ENCODE measurements at regions not wholly inside any gene's neighbourhood (a gene's known extent, or its start where the extent isn't known, plus 50 kb on each side); places are given as distances from the start of the nearest gene placed in this dataset.

DNA sequence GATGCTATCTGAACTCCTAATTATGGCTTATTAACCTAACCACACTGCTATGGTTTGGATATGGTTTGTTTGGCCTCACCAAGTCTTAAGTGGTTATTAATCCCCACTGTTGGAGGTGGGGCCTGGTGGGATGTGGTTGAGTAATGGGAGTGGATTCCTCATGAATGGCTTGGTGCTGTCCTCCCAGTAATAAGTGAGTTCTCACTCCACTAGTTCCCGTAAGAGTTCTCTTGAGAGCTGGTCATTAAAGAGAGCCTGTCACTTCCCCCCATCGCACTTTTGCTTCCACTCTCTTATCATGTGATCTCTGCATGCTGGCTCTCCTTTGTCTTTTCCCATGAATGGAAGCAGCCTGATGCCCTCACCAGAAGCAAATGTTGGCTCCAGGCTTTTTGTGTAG lies 328.8 kb downstream of the PLA2G4A start:
- Histone ChIP-seq H3K9ac (ENCODE audit: low read length) (no peak overlapping the region), H3K9me2 (replicated peaks; ENCODE audit: insufficient read depth, low read length) (no peaks in the 10 kb centered on the region), H3K4me3 (ENCODE audit: low read length) (no peak overlapping the region), H3K27me3 (replicated peaks; ENCODE audit: insufficient read depth, low read length) (no peaks in the 10 kb centered on the region), H2AFZ (ENCODE audit: low read length) (peak overlapping the region; percentile 52), H3K4me2 (ENCODE audit: low read depth, low read length) (peak overlapping the region; percentile 26; the same call in 1 of the 2 replicates), H3K27ac (ENCODE audit: low read length) (peak overlapping the region; percentile 48; the same call in 1 of the 2 replicates), H3K9me3 (replicated peaks; ENCODE audit: insufficient read depth, low read length) (no peaks in the 10 kb centered on the region), H3F3A (ENCODE audit: insufficient read depth, low read length) (peaks cover 3% of the 10 kb centered on the region; the same call in 1 of the 2 replicates), H3K79me2 (ENCODE audit: low read length) (no peaks in the 10 kb centered on the region), H3K4me1 (ENCODE audit: low read length) (peaks cover 12% of the 10 kb centered on the region), H3K36me3 (replicated peaks; ENCODE audit: insufficient read depth, low read length) (no peaks in the 10 kb centered on the region), H4K20me1 (ENCODE audit: insufficient read depth, low read length) (no peaks in the 10 kb centered on the region)
- DNase-seq, result no peak
- TF ChIP-seq, protein P1, sequence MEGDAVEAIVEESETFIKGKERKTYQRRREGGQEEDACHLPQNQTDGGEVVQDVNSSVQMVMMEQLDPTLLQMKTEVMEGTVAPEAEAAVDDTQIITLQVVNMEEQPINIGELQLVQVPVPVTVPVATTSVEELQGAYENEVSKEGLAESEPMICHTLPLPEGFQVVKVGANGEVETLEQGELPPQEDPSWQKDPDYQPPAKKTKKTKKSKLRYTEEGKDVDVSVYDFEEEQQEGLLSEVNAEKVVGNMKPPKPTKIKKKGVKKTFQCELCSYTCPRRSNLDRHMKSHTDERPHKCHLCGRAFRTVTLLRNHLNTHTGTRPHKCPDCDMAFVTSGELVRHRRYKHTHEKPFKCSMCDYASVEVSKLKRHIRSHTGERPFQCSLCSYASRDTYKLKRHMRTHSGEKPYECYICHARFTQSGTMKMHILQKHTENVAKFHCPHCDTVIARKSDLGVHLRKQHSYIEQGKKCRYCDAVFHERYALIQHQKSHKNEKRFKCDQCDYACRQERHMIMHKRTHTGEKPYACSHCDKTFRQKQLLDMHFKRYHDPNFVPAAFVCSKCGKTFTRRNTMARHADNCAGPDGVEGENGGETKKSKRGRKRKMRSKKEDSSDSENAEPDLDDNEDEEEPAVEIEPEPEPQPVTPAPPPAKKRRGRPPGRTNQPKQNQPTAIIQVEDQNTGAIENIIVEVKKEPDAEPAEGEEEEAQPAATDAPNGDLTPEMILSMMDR (IDR thresholded peaks at IDR 0.05; ENCODE audit: low read length), result no peak
- no peak for TF ChIP-seq EZH2 (optimal IDR thresholded peaks at IDR 0.05; ENCODE audit: low read depth, low read length)
- TF ChIP-seq EZH2phosphoT487 (IDR thresholded peaks at IDR 0.05; ENCODE audit: low read length), result no peak

- Histone ChIP-seq H3K9me3 (replicated peaks; ENCODE audit: insufficient read depth, low read length) (no peaks in the 10 kb centered on the region), H3F3A (ENCODE audit: insufficient read depth, low read length) (no peaks in the 10 kb centered on the region), H3K27me3 (replicated peaks; ENCODE audit: insufficient read depth, low read length) (no peaks in the 10 kb centered on the region), H3K79me2 (ENCODE audit: low read length) (no peaks in the 10 kb centered on the region), H3K9me2 (replicated peaks; ENCODE audit: insufficient read depth, low read length) (no peaks in the 10 kb centered on the region), H3K4me2 (ENCODE audit: low read depth, low read length) (no peak overlapping the region), H3K36me3 (replicated peaks; ENCODE audit: insufficient read depth, low read length) (no peaks in the 10 kb centered on the region), H3K27ac (ENCODE audit: low read length) (no peak overlapping the region), H3K9ac (ENCODE audit: low read length) (no peak overlapping the region), H3K4me3 (ENCODE audit: low read length) (no peak overlapping the region), H2AFZ (ENCODE audit: low read length) (no peak overlapping the region), H4K20me1 (ENCODE audit: insufficient read depth, low read length) (no peaks in the 10 kb centered on the region), H3K4me1 (ENCODE audit: low read length) (no peaks in the 10 kb centered on the region)
- no peak for DNase-seq
- TF ChIP-seq, protein P1 (IDR thresholded peaks at IDR 0.05; ENCODE audit: low read length), result no peak
- TF ChIP-seq EZH2phosphoT487 (IDR thresholded peaks at IDR 0.05; ENCODE audit: low read length), result no peak
- TF ChIP-seq EZH2 (optimal IDR thresholded peaks at IDR 0.05; ENCODE audit: low read depth, low read length), result no peak
These were observed 338.8 kb downstream of the PLA2G4A start for GRCh38 chr1:187167555-187167954.

DNA sequence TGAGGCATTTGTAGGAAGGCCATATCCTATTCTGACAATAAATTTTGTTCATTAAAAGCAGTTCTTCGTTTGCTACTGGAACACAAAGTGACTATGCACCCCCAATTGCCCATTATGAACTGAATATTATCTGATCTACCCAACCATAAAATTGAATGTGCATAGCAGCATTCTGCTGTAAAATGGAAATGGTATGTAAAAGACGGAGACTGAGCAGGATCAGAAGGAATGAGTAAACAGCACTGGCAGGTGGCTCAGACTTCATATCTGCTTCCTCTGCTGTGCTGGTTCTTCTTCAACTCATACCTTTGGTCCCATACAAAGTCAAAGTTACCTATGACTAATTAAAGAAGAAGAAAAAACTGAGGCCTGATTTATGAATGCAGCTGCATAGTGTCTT lies 339.5 kb downstream of the PLA2G4A start:
- Histone ChIP-seq H3K36me3 (replicated peaks; ENCODE audit: insufficient read depth, low read length) (no peaks in the 10 kb centered on the region), H3K27ac (ENCODE audit: low read length) (no peak overlapping the region), H3K4me1 (ENCODE audit: low read length) (no peaks in the 10 kb centered on the region), H3K9me2 (replicated peaks; ENCODE audit: insufficient read depth, low read length) (no peaks in the 10 kb centered on the region), H2AFZ (ENCODE audit: low read length) (no peak overlapping the region), H3K4me3 (ENCODE audit: low read length) (no peak overlapping the region), H3F3A (ENCODE audit: insufficient read depth, low read length) (no peaks in the 10 kb centered on the region), H3K9me3 (replicated peaks; ENCODE audit: insufficient read depth, low read length) (no peaks in the 10 kb centered on the region), H3K79me2 (ENCODE audit: low read length) (no peaks in the 10 kb centered on the region), H3K4me2 (ENCODE audit: low read depth, low read length) (no peak overlapping the region), H3K27me3 (replicated peaks; ENCODE audit: insufficient read depth, low read length) (no peaks in the 10 kb centered on the region), H3K9ac (ENCODE audit: low read length) (no peak overlapping the region), H4K20me1 (ENCODE audit: insufficient read depth, low read length) (no peaks in the 10 kb centered on the region)
- TF ChIP-seq EZH2phosphoT487 (IDR thresholded peaks at IDR 0.05; ENCODE audit: low read length) (no peak), EZH2 (optimal IDR thresholded peaks at IDR 0.05; ENCODE audit: low read depth, low read length) (no peak)
- TF ChIP-seq, protein P1 (IDR thresholded peaks at IDR 0.05; ENCODE audit: low read length), result no peak
- DNase-seq, result no peak

Measured in MM.1S (cell line).